Activated effector memory CD4-positive, alpha-beta T cell treated with anti-CD3 and anti-CD28 coated beads, Interleukin-2, amount 50 U/mL, for 16 hours (primary cell): ENCODE measurements at regions not wholly inside any gene's neighbourhood (a gene's known extent, or its start where the extent isn't known, plus 50 kb on each side); places are given as distances from the start of the nearest gene placed in this dataset.
"Not testable (repeated sequence)": the region's sequence is repeated elsewhere in the genome, so short reads cannot be mapped to it uniquely, and the experiment has no call there.

ENCODE experiments used
- DNase-seq: peaks from one replicate; pipeline ENCODE4 v3.0.0-alpha.2; 2020

GRCh38 chr19:20482721-20483120, 82.9 kb downstream of the ZNF737 start:
- no peak for DNase-seq

GRCh38 chr19:20481736-20482135, 83.8 kb downstream of the ZNF737 start:
- no peak for DNase-seq

- DNase-seq = no peak
These were observed 86.1 kb downstream of the ZNF737 start for GRCh38 chr19:20479483-20479882.

- no peak for DNase-seq
These were observed 86.6 kb downstream of the ZNF737 start for GRCh38 chr19:20478936-20479335.

GRCh38 chr19:20472854-20473253, 92.7 kb downstream of the ZNF737 start:
- DNase-seq = no peak

GRCh38 chr19:20471431-20471830, 94.2 kb downstream of the ZNF737 start:
- DNase-seq = no peak

GRCh38 chr19:20470345-20471135, 95.0 kb downstream of the ZNF737 start:
- DNase-seq = no peak

GRCh38 chr19:20466638-20466990, 99.0 kb downstream of the ZNF737 start:
- DNase-seq = not testable (repeated sequence)

- DNase-seq = not testable (repeated sequence)
These were observed 99.5 kb downstream of the ZNF737 start for GRCh38 chr19:20465922-20466637.

GRCh38 chr19:20453425-20453935, 112.1 kb downstream of the ZNF737 start:
- DNase-seq = no peak

GRCh38 chr19:20444202-20444885, 121.2 kb downstream of the ZNF737 start:
- no peak for DNase-seq

GRCh38 chr19:20432266-20432842, 133.2 kb downstream of the ZNF737 start:
- DNase-seq = not testable (repeated sequence)

- DNase-seq = no peak
These were observed 133.8 kb downstream of the ZNF737 start for GRCh38 chr19:20431826-20432225.

GRCh38 chr19:20423381-20424197, 142.0 kb downstream of the ZNF737 start:
- DNase-seq = peak; percentile 76

- DNase-seq = no peak
These were observed 143.1 kb downstream of the ZNF737 start for GRCh38 chr19:20422216-20423205.

GRCh38 chr19:20416661-20417060, 148.9 kb downstream of the ZNF737 start:
- DNase-seq = no peak

GRCh38 chr19:20414120-20414519, 151.5 kb downstream of the ZNF737 start:
- no peak for DNase-seq

GRCh38 chr19:20413705-20414104, 151.9 kb downstream of the ZNF737 start:
- no peak for DNase-seq

- no peak for DNase-seq
These were observed 152.7 kb downstream of the ZNF737 start for GRCh38 chr19:20412846-20413245.

- DNase-seq = no peak
These were observed 168.3 kb downstream of the ZNF737 start for GRCh38 chr19:20397292-20397691.

- DNase-seq = no peak
These were observed 176.8 kb downstream of the ZNF737 start for GRCh38 chr19:20388706-20389225.
